Liver (tissue), 3 donors: ENCODE measurements at regions not wholly inside any gene's neighbourhood (a gene's known extent, or its start where the extent isn't known, plus 50 kb on each side); places are given as distances from the start of the nearest gene placed in this dataset.

ENCODE experiments used
- CTCF ChIP-seq: fragments of 150-350 bp; IDR thresholded peaks from 2 replicates; pipeline ENCODE4 v1.5.1; 2017; ENCODE audit warnings: improper control_type of control experiment, low read depth, low read length; ENCODE audit not compliant: missing input control
- FOXA1 ChIP-seq: IDR thresholded peaks from 2 replicates; pipeline ENCODE4 v1.6.1; 2016; ENCODE audit warnings: antibody characterized with exemption
- HNF4G ChIP-seq: IDR thresholded peaks from 2 replicates; pipeline ENCODE4 v1.6.1; 2016; ENCODE audit warnings: antibody characterized with exemption
- MAX ChIP-seq: IDR thresholded peaks from 2 replicates; pipeline ENCODE4 v1.6.1; 2016; ENCODE audit warnings: antibody characterized with exemption
- RAD21 ChIP-seq, 2 donors: IDR thresholded peaks; 2 replicates each; pipeline ENCODE4 v1.6.1; 2016; ENCODE audit warnings: antibody characterized with exemption in 2 of 2, mild to moderate bottlenecking in 2 of 2
- REST ChIP-seq: IDR thresholded peaks from 2 replicates; pipeline ENCODE4 v1.6.1; 2016; ENCODE audit warnings: antibody characterized with exemption, mild to moderate bottlenecking
- donor health status: healthy.
- donor health status: healthy.

- no peak for TF ChIP-seq CTCF
- no peak for TF ChIP-seq FOXA1
- TF ChIP-seq MAX = no peak
- TF ChIP-seq HNF4G = no peak
- TF ChIP-seq RAD21 (IDR thresholded peaks at IDR 0.05) = no peak
- no peak for TF ChIP-seq REST
Observed at GRCh38 chr6:43943099-43943766, 173.2 kb downstream of the VEGFA start.
